Astrocyte (in vitro differentiated cells and primary cell): ENCODE measurements at regions not wholly inside any gene's neighbourhood (a gene's known extent, or its start where the extent isn't known, plus 50 kb on each side); places are given as distances from the start of the nearest gene placed in this dataset.

Source experiments
- CTCF ChIP-seq: IDR thresholded peaks from 2 replicates; pipeline ENCODE4 v1.5.1; 2011; ENCODE audit warnings: low read depth, mild to moderate bottlenecking, inconsistent platforms, low read length, moderate library complexity; ENCODE audit not compliant: insufficient read depth
- EZH2 ChIP-seq: IDR thresholded peaks from 2 replicates; pipeline ENCODE4 v1.6.1; 2012; ENCODE audit warnings: mild to moderate bottlenecking, low read length, inconsistent platforms; ENCODE audit not compliant: insufficient read depth

DNA sequence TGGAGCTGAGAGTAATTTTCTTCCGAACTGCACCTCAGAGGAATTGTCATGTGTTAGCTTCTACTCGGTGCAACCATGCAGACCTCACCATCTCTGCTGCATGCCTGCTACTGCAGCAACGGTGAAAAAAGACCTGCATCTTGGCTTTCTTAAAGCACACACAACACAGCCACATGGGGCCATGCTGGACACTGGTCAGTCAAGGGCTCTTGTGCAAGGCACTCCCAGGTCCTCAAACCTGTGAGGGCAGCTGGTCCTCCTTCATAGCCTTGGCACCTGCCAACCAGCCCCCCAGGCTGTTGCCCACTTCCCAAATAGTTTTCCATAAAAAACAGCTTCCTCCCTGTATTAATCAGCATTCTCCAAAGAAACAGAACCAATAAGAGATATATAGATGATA lies 113.5 kb upstream of the TEX51 start:
- TF ChIP-seq CTCF (no peak), EZH2 (no peak)
